K562 (cell line): ENCODE measurements at regions not wholly inside any gene's neighbourhood (a gene's known extent, or its start where the extent isn't known, plus 50 kb on each side); places are given as distances from the start of the nearest gene placed in this dataset.

Experiments
- ATAC-seq: fragments of 200-7000 bp; cut with Tn5 transposase; 3 replicates; pipeline ENCODE4 v1.9.1; 2020; ENCODE audit warnings: moderate library complexity
- BruUV-seq: library from RNA; stranded (reverse); fragments of 400-500 nt; replicated peaks from 2 replicates; lab custom pipeline; 2021; lab: Mats Ljungman, UMichigan
- CTCF ChIA-PET: fragments of 300-600 bp; formaldehyde crosslinking; extraction: SDS; loops from one replicate; lab custom pipeline; 2021; ENCODE audit warnings: low intra/inter-chr PET ratio; lab: Yijun Ruan, JAX
- POLR2A ChIA-PET: fragments of 300-600, 350-650 bp; sonication (Branson Sonifier 250); formaldehyde crosslinking; extraction: SDS; loops from one replicate; lab custom pipeline; 2021; ENCODE audit warnings: antibody characterized with exemption, inconsistent platforms; lab: Yijun Ruan, JAX
- DNase-seq, 4 experiments: peaks; one replicate each; pipeline versions ENCODE4 v3.0.0 to v3.0.0-alpha.2; 2011 to 2018; ENCODE audit warnings: low spot score in 3 of 4, mixed read lengths in 3 of 4; ENCODE audit errors: extremely low read depth in 1 of 4
- FAIRE-seq: peaks from 2 replicates; lab custom pipeline; 2011; peaks lifted over from hg19 to GRCh38; lab: Jason Lieb, UNC
- H2AFZ ChIP-seq: 2 replicates; pipeline ENCODE4 v1.6.0; 2011; ENCODE audit warnings: low read depth, low read length, control low read depth, inconsistent platforms
- H3K27ac ChIP-seq: fragments of 200-600 bp; 3 replicates; pipeline ENCODE4 v1.8.0; 2011; ENCODE audit warnings: low read depth, mild to moderate bottlenecking, control low read depth, inconsistent platforms, low read length, moderate library complexity, mixed read lengths; ENCODE audit errors: extremely low read depth
- H3K27me3 ChIP-seq, 2 experiments: fragments of 300-600 bp in 1 of 2; 2 replicates in 1 of 2; 3 replicates in 1 of 2; pipeline versions ENCODE4 v1.6.0 to v1.8.0; 2011; ENCODE audit warnings: inconsistent platforms in 2 of 2, low read length in 2 of 2, mild to moderate bottlenecking in 1 of 2, mixed read lengths in 1 of 2, moderate library complexity in 1 of 2; ENCODE audit not compliant: control insufficient read depth in 2 of 2, insufficient read depth in 2 of 2
- H3K36me3 ChIP-seq: fragments of 300-600 bp; 3 replicates; pipeline ENCODE4 v1.8.0; 2011; ENCODE audit warnings: mild to moderate bottlenecking, low read length, inconsistent platforms; ENCODE audit not compliant: control insufficient read depth, insufficient read depth
- H3K4me1 ChIP-seq, 2 experiments: fragments of 200-600 bp in 1 of 2; replicated peaks in 1 of 2; 2 replicates in 1 of 2; 3 replicates in 1 of 2; pipeline versions ENCODE4 v1.5.1 to v1.8.0; 2011; ENCODE audit warnings: inconsistent platforms in 2 of 2, low read length in 2 of 2, mild to moderate bottlenecking in 1 of 2, mixed read lengths in 1 of 2, moderate library complexity in 1 of 2; ENCODE audit not compliant: control insufficient read depth in 2 of 2, insufficient read depth in 2 of 2
- H3K4me2 ChIP-seq: 2 replicates; pipeline ENCODE4 v1.6.1; 2011; ENCODE audit warnings: low read length, control low read depth, inconsistent platforms, mixed read lengths; ENCODE audit not compliant: insufficient read depth
- H3K4me3 ChIP-seq: fragments of 200-600 bp; sonication (generic), shearing (Covaris generic); 2 replicates; pipeline ENCODE4 v1.5.1; 2016; ENCODE audit warnings: control low read depth, inconsistent platforms
- H3K79me2 ChIP-seq: fragments of 200-600 bp; 3 replicates; pipeline ENCODE4 v1.8.0; 2011; ENCODE audit warnings: low read length, inconsistent platforms; ENCODE audit not compliant: control insufficient read depth, insufficient read depth
- H3K9ac ChIP-seq, 2 experiments: 2 replicates each; pipeline versions ENCODE4 v1.6.0 to v1.6.1; 2011; ENCODE audit warnings: low read depth in 2 of 2, low read length in 2 of 2, control low read depth in 1 of 2, inconsistent platforms in 1 of 2, mild to moderate bottlenecking in 1 of 2, mixed read lengths in 1 of 2; ENCODE audit not compliant: insufficient read depth in 1 of 2
- H3K9me1 ChIP-seq: one replicate; pipeline ENCODE4 v1.6.0; 2011; ENCODE audit warnings: inconsistent platforms, mild to moderate bottlenecking, low read length, moderate library complexity; ENCODE audit not compliant: control insufficient read depth, insufficient read depth
- H3K9me3 ChIP-seq: replicated peaks from 2 replicates; pipeline ENCODE4 v1.5.1; 2011; ENCODE audit warnings: low read depth, low read length, inconsistent platforms; ENCODE audit not compliant: control insufficient read depth, insufficient read depth
- H4K20me1 ChIP-seq: replicated peaks from 2 replicates; pipeline ENCODE4 v1.6.1; 2011; ENCODE audit warnings: low read length, inconsistent platforms, mixed read lengths; ENCODE audit not compliant: control insufficient read depth, insufficient read depth
- CREB1 ChIP-seq, 2 experiments: sonication (generic) in 1 of 2; formaldehyde crosslinking in 1 of 2; IDR thresholded peaks; 2 replicates each; pipeline versions ENCODE4 v1.6.1 to v1.8.0; 2012 to 2022; ENCODE audit warnings: inconsistent platforms in 1 of 2, mild to moderate bottlenecking in 1 of 2, missing genetic modification reagents in 1 of 2, moderate library complexity in 1 of 2
- CREB3L1 ChIP-seq: fragments of 450-650 bp; IDR thresholded peaks from 2 replicates; pipeline ENCODE4 v1.6.1; 2014; ENCODE audit warnings: low read depth, mild to moderate bottlenecking, moderate library complexity, borderline replicate concordance
- GTF2F1 ChIP-seq: IDR thresholded peaks from 2 replicates; pipeline ENCODE4 v1.6.1; 2011; ENCODE audit warnings: low read depth, low read length, improper control_type of control experiment
- HMBOX1 ChIP-seq: sonication (generic); IDR thresholded peaks from 2 replicates; pipeline ENCODE4 v1.6.1; 2016
- SFPQ ChIP-seq: fragments of 200-400 bp; formaldehyde crosslinking; IDR thresholded peaks from 2 replicates; pipeline ENCODE4 v1.6.1; 2017; ENCODE audit warnings: mild to moderate bottlenecking, low read depth, low read length, moderate library complexity
- THRA ChIP-seq: fragments of 450-650 bp; IDR thresholded peaks from 2 replicates; pipeline ENCODE4 v1.6.1; 2017; ENCODE audit warnings: mild to moderate bottlenecking, moderate library complexity
- WGBS: fragments of 100-300 bp; shearing (Covaris generic); methylation state at CpG from one replicate; pipeline ENCODE4 v1.1.6; 2016; ENCODE audit warnings: low coverage, mixed read lengths; ENCODE audit not compliant: insufficient coverage; ENCODE audit errors: missing lambda C conversion rate; 5-methylcytosine and 5-hydroxymethylcytosine counted together
- in situ Hi-C: fragments of 300-500 bp; cut with MboI; formaldehyde crosslinking; loops from 4 replicates; pipeline ENCODE4 v1.15.0; 2018; ENCODE audit warnings: inconsistent platforms, mixed read lengths
- intact Hi-C: fragments of 100-400 bp; cut with micrococcal nuclease; formaldehyde crosslinking; loops from 2 replicates; pipeline ENCODE4 v1.14.2; 2022

GRCh38 chr3:78148986-78149717 is 1109.3 kb downstream of the ROBO2 start:
- no peak overlapping the region for H2AFZ ChIP-seq
- H3K36me3 ChIP-seq: no peaks in the 10 kb centered on the region
- no TSS peak for BruUV-seq
- no peak overlapping the region for H3K4me3 ChIP-seq
- in situ Hi-C loops (no loop called here), intact Hi-C loops (no loop called here)
- no peaks in the 10 kb centered on the region for H3K27me3 ChIP-seq
- no peak overlapping the region for H3K4me2 ChIP-seq
- ChIA-PET CTCF (no interaction called here), POLR2A (no interaction called here)
- no peak overlapping the region for H3K9ac ChIP-seq
- 6% methylated on average over 2 of the region's 2 CpGs for WGBS
- FAIRE-seq (no peak), ATAC-seq (no peak), DNase-seq (no peak)
- no peaks in the 10 kb centered on the region for H4K20me1 ChIP-seq
- H3K4me1 ChIP-seq: no peaks in the 10 kb centered on the region
- H3K27ac ChIP-seq: no peak overlapping the region
- H3K79me2 ChIP-seq: no peaks in the 10 kb centered on the region
- H3K9me3 ChIP-seq: no peaks in the 10 kb centered on the region
- H3K9me1 ChIP-seq: no peaks in the 10 kb centered on the region
- TF ChIP-seq HMBOX1 (no peak), SFPQ (no peak), GTF2F1 (no peak), CREB3L1 (no peak), CREB1 (IDR thresholded peaks at IDR 0.05) (no peak), CREB1 (CRISPR knock-in tag; IDR thresholded peaks at IDR 0.05) (no peak), THRA (no peak)
